ENCODE measurements at regions not wholly inside any gene's neighbourhood (a gene's known extent, or its start where the extent isn't known, plus 50 kb on each side); places are given as distances from the start of the nearest gene placed in this dataset.

GRCh38 chr11:14584035-14584363 is 59.6 kb upstream of the PDE3B start:
- Histone ChIP-seq H3K4me1 (ENCODE audit: insufficient read depth, low read length) (peaks cover 30% of the 10 kb centered on the region), H3K27me3 (ENCODE audit: insufficient read depth, low read length, poor library complexity) (no peaks in the 10 kb centered on the region), H3K9me3 (ENCODE audit: insufficient read depth, low read length, severe bottlenecking) (no peaks in the 10 kb centered on the region), H4K20me1 (ENCODE audit: insufficient read depth, low read length) (no peaks in the 10 kb centered on the region), H2AFZ (ENCODE audit: low read depth, low read length) (no peak overlapping the region), H3K27ac (ENCODE audit: low read length) (peak overlapping the region; percentile 22; the same call in 1 of the 2 replicates), H3K4me3 (ENCODE audit: low read depth in 1 of 2, low read length in 2 of 2) (no peak overlapping the region), H3K4me2 (ENCODE audit: insufficient read depth, low read length) (no peak overlapping the region), H3K36me3 (ENCODE audit: insufficient read depth, low read length) (no peaks in the 10 kb centered on the region), H3K9ac (ENCODE audit: low read depth, low read length) (no peak overlapping the region), H3K79me2 (ENCODE audit: insufficient read depth, low read length) (no peaks in the 10 kb centered on the region)
- DNase-seq (no peak), ATAC-seq (ENCODE audit: insufficient read depth, low read depth) (no peak)
- TF ChIP-seq CTCF (IDR thresholded peaks at IDR 0.05; ENCODE audit: borderline replicate concordance, extremely low read depth, low read length, poor library complexity, severe bottlenecking) (no peak), EZH2 (IDR thresholded peaks at IDR 0.05; ENCODE audit: borderline replicate concordance, low read depth, low read length, severe bottlenecking) (no peak)

- Histone ChIP-seq H3K9me3 (ENCODE audit: insufficient read depth, low read length, severe bottlenecking) (no peaks in the 10 kb centered on the region), H3K27me3 (ENCODE audit: insufficient read depth, low read length, poor library complexity) (no peaks in the 10 kb centered on the region), H3K4me3 (ENCODE audit: low read depth in 1 of 2, low read length in 2 of 2) (no peak overlapping the region), H3K79me2 (ENCODE audit: insufficient read depth, low read length) (no peaks in the 10 kb centered on the region), H3K4me2 (ENCODE audit: insufficient read depth, low read length) (no peak overlapping the region), H3K4me1 (ENCODE audit: insufficient read depth, low read length) (peaks cover 24% of the 10 kb centered on the region), H3K27ac (ENCODE audit: low read length) (0 out of 2 replicates have a peak overlapping the region, but pooled peaks have one; percentile 17), H2AFZ (ENCODE audit: low read depth, low read length) (no peak overlapping the region), H4K20me1 (ENCODE audit: insufficient read depth, low read length) (no peaks in the 10 kb centered on the region), H3K9ac (ENCODE audit: low read depth, low read length) (no peak overlapping the region), H3K36me3 (ENCODE audit: insufficient read depth, low read length) (no peaks in the 10 kb centered on the region)
- DNase-seq: no peak
- TF ChIP-seq CTCF (IDR thresholded peaks at IDR 0.05; ENCODE audit: borderline replicate concordance, extremely low read depth, low read length, poor library complexity, severe bottlenecking): no peak
- TF ChIP-seq EZH2 (IDR thresholded peaks at IDR 0.05; ENCODE audit: borderline replicate concordance, low read depth, low read length, severe bottlenecking): no peak
- ATAC-seq (ENCODE audit: insufficient read depth, low read depth): no peak
Measured at GRCh38 chr11:14584595-14584994, 59.0 kb upstream of the PDE3B start.

- Histone ChIP-seq H3K27ac (ENCODE audit: low read length) (no peak overlapping the region), H3K9me3 (ENCODE audit: insufficient read depth, low read length, severe bottlenecking) (no peaks in the 10 kb centered on the region), H2AFZ (ENCODE audit: low read depth, low read length) (no peak overlapping the region), H3K79me2 (ENCODE audit: insufficient read depth, low read length) (no peaks in the 10 kb centered on the region), H3K36me3 (ENCODE audit: insufficient read depth, low read length) (no peaks in the 10 kb centered on the region), H3K27me3 (ENCODE audit: insufficient read depth, low read length, poor library complexity) (no peaks in the 10 kb centered on the region), H4K20me1 (ENCODE audit: insufficient read depth, low read length) (no peaks in the 10 kb centered on the region), H3K9ac (ENCODE audit: low read depth, low read length) (no peak overlapping the region), H3K4me1 (ENCODE audit: insufficient read depth, low read length) (peaks cover 15% of the 10 kb centered on the region), H3K4me2 (ENCODE audit: insufficient read depth, low read length) (no peak overlapping the region), H3K4me3 (ENCODE audit: low read depth in 1 of 2, low read length in 2 of 2) (no peak overlapping the region)
- DNase-seq: no peak
- TF ChIP-seq CTCF (IDR thresholded peaks at IDR 0.05; ENCODE audit: borderline replicate concordance, extremely low read depth, low read length, poor library complexity, severe bottlenecking): no peak
- no peak for TF ChIP-seq EZH2 (IDR thresholded peaks at IDR 0.05; ENCODE audit: borderline replicate concordance, low read depth, low read length, severe bottlenecking)
- no peak for ATAC-seq (ENCODE audit: insufficient read depth, low read depth)
Measured at GRCh38 chr11:14585438-14585837, 58.2 kb upstream of the PDE3B start.

- TF ChIP-seq EZH2 (IDR thresholded peaks at IDR 0.05; ENCODE audit: borderline replicate concordance, low read depth, low read length, severe bottlenecking) (no peak), CTCF (IDR thresholded peaks at IDR 0.05; ENCODE audit: borderline replicate concordance, extremely low read depth, low read length, poor library complexity, severe bottlenecking) (no peak)
- H4K20me1 ChIP-seq (ENCODE audit: insufficient read depth, low read length): no peaks in the 10 kb centered on the region
- no peaks in the 10 kb centered on the region; the same call in 1 of the 2 replicates for H3K36me3 ChIP-seq (ENCODE audit: insufficient read depth, low read length)
- H3K27me3 ChIP-seq (ENCODE audit: insufficient read depth, low read length, poor library complexity): no peaks in the 10 kb centered on the region
- no peaks in the 10 kb centered on the region for H3K79me2 ChIP-seq (ENCODE audit: insufficient read depth, low read length)
- no peaks in the 10 kb centered on the region for H3K9me3 ChIP-seq (ENCODE audit: insufficient read depth, low read length, severe bottlenecking)
- no peak overlapping the region for H3K4me3 ChIP-seq (ENCODE audit: low read depth in 1 of 2, low read length in 2 of 2)
- H3K27ac ChIP-seq (ENCODE audit: low read length): 0 out of 2 replicates have a peak overlapping the region, but pooled peaks have one; percentile 25
- no peak for DNase-seq
- H3K4me1 ChIP-seq (ENCODE audit: insufficient read depth, low read length): peaks cover 13% of the 10 kb centered on the region
- no peak overlapping the region for H3K4me2 ChIP-seq (ENCODE audit: insufficient read depth, low read length)
- H3K9ac ChIP-seq (ENCODE audit: low read depth, low read length): no peak overlapping the region
- ATAC-seq (ENCODE audit: insufficient read depth, low read depth): no peak
- H2AFZ ChIP-seq (ENCODE audit: low read depth, low read length): no peak overlapping the region
Measured at GRCh38 chr11:14587258-14587657, 56.3 kb upstream of the PDE3B start.

Data from DND-41 (cell line).